ENCODE measurements at regions not wholly inside any gene's neighbourhood (a gene's known extent, or its start where the extent isn't known, plus 50 kb on each side); places are given as distances from the start of the nearest gene placed in this dataset.
"Not testable (repeated sequence)": the region's sequence is repeated elsewhere in the genome, so short reads cannot be mapped to it uniquely, and the experiment has no call there.

GRCh38 chr2:131641414-131642206, 113.9 kb downstream of the CCDC74A start:
- no peak for DNase-seq

GRCh38 chr2:131643180-131643579, 115.5 kb downstream of the CCDC74A start:
- not testable (repeated sequence) for DNase-seq

DNA sequence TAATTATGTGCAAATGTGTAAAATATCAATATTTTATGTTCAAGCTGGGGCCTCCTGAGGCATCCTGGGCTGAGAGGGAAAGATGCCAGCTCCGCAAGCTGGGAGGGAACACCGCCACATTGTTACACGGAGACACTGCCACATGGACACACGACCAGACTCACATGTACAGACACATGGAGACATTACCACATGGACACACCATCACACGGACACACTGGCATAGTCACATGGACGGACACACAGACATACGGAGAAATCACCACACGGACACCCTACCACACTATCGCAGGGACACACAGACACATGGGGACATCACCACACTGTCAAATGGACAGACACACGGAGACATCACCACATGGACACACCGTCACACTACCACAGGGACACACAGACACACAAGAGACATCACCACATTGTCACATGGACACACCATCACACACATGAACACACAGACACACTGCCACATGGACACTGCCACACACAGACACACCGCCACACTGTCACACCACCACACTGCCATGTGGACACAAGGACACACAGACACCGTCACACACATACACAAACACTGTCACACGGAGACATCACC, 117.6 kb downstream of the CCDC74A start:
- DNase-seq: no peak

DNA sequence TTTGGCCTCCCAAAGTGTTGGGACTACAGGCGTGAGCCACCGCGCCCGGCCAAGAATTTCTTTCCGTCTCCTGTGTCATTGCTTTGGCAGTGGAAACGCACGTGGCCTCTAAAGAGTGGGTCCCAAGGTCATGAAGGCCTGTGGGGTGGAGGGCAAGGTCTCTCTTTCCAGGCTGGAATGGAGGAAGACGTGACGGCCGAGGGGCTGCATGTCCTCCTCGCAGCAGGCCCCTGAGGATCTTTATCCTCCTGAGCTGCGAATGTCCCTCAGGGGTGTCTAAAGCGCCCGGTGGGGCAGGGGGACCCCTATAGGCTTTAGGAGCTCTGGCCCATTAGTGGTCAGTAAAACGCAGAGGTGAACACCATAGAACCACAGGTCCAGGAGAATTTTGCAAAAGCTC, 118.5 kb downstream of the CCDC74A start:
- DNase-seq: not testable (repeated sequence)

DNA sequence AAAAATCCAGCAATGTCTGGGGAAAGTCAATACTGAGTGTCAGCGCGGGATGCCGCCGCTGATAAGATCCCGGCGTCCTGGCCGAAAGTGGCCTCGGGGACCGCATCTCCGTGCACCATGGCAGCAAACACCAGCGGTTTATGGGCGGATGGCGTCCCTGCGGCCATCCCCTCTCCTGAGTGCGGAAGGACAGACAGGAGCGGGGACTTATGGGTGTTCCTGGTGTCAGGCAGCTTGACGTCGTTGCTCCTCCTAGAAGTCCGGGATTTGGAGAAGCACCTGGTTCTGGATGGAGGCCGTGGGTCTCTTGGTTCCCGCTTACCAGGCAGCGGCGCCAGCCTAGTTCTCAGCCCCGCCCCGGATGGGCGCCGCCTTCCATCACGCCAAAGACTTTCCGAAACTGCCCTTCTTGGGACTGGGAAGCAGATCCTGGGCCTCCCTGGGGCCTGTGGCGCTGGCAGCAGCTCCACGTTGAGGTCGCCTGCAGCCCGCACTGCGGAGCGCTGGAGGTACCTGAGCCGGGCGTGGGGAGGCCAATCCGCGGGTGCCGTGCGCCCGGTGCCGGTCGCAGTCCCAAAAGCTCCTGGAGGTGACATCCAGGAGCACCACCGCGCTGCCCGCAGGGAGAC, 119.1 kb downstream of the CCDC74A start:
- no peak for DNase-seq

- DNase-seq: not testable (repeated sequence)
Measured at GRCh38 chr2:131648565-131648964, 120.9 kb downstream of the CCDC74A start.

GRCh38 chr2:131652246-131652645, 124.6 kb downstream of the CCDC74A start:
- DNase-seq: not testable (repeated sequence)

- DNase-seq: not testable (repeated sequence)
Measured at GRCh38 chr2:131654107-131654506, 126.4 kb downstream of the CCDC74A start.

- DNase-seq: no peak
Measured at GRCh38 chr2:131656816-131657633, 129.3 kb downstream of the CCDC74A start.

DNA sequence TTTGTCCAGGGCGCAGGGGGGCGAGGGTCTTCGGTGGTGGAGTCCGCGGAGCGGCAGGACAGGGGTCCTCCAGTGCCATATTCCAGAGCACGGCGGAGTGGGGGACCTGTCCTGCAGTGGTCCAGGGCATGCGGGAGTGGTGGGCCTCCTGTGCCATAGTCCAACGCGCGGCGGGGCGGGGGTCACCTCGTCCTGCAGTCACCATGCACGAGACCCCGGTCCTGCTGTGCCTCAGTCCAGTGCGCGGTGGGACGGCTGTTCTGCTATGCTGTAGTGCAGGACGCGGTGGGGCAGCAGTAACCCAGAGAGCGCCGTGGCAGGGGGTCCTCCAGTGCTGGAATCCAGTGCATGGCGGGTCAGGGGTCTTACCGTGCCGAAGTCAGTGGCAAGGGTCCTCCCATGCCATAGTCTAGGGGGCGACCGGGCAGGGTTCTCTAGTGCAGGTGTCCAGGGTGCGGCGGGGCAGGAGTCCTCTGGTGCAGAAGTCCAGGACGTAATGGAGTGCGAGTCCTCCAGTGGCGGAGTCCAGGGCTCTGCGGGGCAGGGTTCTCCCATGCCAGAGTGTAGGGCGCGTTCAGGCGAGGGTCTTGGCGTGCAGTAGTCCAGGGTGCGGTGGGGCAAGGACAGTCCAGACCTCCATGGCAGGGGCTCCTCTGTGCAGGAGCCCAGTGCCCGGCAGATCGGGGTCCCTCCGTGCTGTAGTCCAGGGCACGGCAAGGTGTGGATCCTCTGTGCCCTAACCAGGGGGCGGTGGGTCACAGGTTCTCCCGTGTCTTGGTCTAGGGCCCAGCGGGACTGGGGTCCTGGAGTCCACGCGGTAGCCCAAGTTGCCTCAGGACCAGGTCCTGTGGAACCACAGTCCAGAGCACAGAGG, 130.4 kb downstream of the CCDC74A start:
- no peak for DNase-seq

DNA sequence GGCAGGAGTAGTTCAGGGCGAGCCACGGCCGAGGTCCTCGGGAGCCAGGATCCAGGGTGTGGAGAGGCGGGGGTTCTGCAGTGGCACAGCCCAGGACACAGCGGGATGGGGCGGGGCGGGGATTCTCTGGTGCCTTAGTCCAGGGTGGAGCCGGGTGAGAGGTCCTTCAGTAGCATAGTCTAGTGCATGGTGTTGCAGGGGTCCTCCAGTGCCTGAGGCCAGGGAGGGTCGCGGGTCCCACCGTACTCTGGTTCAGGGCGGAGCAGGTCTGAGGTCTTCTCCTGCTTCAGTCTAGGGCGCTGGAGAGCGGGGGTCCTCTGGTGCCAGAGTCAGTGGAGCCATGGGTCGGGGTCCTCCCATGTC, 131.1 kb downstream of the CCDC74A start:
- DNase-seq: no peak

DNA sequence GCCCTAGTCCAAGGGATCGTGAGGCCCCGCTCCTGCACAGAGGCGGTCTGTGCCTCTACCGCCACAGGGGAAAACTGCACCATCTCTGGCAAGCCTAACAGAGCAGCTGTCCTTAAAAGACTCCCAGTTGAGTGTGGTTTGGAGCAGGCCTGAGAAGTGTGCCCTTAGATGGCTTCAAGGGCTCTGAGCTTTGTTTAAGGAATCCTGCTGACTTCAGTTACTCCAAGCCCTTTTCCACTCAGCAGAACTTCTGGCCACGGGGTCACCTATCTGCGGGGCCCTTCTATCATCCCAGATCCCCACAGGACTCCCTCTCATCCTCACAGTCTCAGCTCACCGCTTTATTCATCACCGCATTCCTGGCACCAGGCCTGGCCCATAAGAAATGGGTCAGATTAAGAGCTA, 131.5 kb downstream of the CCDC74A start:
- no peak for DNase-seq

GRCh38 chr2:131661101-131661782, 133.6 kb downstream of the CCDC74A start:
- DNase-seq: not testable (repeated sequence)

DNA sequence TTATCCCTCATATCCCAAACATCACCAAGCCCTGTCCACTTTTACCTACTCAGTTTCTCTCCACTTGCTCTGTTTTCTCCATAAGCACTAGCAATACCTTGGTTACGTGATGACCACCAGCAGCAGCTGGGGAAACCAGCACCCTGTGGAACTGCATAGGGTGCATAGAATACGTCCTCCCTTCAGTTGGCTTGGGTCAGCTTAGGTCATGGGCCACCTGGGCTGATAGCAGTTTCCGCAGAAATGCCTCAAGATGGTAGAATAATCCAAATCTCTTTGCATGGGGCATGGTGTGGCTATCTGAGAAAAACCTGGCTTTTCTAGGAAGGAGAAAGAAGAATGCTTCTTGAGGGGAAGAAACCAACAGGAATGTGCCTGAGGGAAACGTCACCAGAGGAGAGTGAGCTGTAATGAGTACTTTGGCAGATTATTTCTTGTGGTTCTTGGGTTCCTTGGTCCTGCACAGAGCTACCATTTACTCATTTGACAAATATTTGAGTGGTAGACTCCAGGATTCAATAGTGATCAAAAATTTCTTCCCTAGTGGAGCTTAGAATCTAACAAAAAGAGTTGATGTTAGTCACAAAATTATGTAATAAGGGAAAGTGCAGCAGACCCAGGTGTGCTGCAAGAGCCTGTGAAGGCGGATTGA, 134.3 kb downstream of the CCDC74A start:
- not testable (repeated sequence) for DNase-seq

GRCh38 chr2:131663501-131663900, 135.8 kb downstream of the CCDC74A start:
- not testable (repeated sequence) for DNase-seq

- not testable (repeated sequence) for DNase-seq
Measured at GRCh38 chr2:131665716-131666115, 138.0 kb downstream of the CCDC74A start.

DNA sequence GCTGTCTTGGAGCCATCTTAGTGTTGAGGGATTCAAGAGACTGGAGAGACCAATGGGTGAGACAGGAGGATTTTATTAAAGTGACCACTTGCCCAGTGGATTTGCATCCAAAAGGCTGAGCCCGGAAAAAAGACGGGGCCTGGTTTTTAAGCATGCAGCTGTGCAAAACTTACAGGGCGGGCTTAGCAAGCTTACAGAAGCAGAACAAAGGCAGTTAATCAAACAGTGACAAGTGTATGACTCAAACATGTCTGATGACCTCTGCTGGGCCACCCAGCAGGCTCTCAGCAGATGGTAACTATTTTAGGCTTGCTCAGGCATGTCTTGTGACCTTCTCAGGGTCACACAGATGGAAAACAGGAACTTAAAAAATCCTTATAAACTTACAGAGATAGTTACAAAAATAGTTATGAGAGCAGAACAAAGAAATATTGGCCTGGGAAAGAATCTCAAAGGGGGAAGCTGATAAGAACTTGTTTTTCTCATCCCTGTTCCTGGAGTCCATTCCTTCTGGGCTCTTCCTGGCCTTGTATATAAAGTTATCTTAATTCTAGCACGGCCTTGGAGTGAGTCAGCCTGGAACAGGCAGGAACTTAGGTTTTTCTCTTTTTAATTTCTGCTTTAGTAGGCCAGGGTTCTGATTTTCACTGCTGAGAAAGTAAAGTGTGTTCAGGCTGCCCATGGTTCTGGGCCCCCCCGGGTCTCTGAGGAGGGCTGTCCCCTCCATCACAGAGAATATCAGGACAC, 141.3 kb downstream of the CCDC74A start:
- DNase-seq: not testable (repeated sequence)

GRCh38 chr2:131671841-131672470, 144.3 kb downstream of the CCDC74A start:
- not testable (repeated sequence) for DNase-seq

Measured in activated effector memory CD4-positive, alpha-beta T cell treated with anti-CD3 and anti-CD28 coated beads, Interleukin-2, amount 50 U/mL, for 16 hours (primary cell).